Fibroblast of pulmonary artery (primary cell): ENCODE measurements at regions not wholly inside any gene's neighbourhood (a gene's known extent, or its start where the extent isn't known, plus 50 kb on each side); places are given as distances from the start of the nearest gene placed in this dataset.

ENCODE experiments used
- DNase-seq: peaks from one replicate; pipeline ENCODE4 v3.0.0-alpha.2; 2010; ENCODE audit warnings: low read depth
- H3K4me3 ChIP-seq: replicated peaks from 2 replicates; pipeline ENCODE4 v1.5.1; 2011; ENCODE audit warnings: low read depth, mild to moderate bottlenecking, control low read depth, low read length, moderate library complexity
- TF ChIP-seq, protein P1 (sequence below): IDR thresholded peaks from 2 replicates; pipeline ENCODE4 v1.5.1; 2011; ENCODE audit warnings: mild to moderate bottlenecking, control low read depth, low read length, inconsistent platforms; ENCODE audit errors: missing control alignments

DNA sequence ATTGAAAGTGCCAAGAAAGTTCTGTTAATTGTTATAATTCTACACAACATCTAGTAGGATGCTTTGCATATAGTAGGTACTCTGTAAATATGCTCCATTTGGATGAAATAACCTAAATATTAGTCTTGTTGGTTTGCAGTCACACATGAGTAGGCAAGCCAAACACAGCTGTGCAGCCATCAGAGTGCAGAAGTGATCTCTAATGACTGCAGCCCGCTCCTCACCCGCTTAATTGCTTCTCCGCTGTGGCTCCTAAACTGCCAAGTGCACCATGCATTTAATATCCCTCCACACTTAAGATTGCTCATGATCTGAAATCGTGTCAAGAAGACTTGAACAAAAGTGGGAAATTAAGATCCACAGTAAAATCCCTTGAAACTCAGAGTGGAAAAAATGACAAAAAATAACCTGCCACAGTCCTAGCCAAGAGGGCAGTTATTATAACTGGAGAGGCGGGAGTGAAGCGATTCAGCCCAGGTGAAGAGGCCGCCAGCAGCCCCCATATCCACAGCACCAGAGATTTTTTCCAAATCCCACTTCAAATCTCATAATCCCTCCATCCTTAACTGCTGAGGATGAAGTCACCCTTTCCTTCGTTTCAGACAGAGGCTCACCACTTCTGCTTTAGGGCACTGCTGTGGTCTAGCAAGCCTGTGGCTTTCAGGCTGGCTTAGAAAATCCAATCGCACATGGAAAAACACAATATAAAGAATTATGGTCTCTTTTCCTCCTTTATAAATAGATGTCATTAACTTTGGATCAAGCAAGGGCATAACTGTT is 69.5 kb downstream of the TMEM30B start:
- H3K4me3 ChIP-seq, result no peak overlapping the region
- TF ChIP-seq, protein P1, sequence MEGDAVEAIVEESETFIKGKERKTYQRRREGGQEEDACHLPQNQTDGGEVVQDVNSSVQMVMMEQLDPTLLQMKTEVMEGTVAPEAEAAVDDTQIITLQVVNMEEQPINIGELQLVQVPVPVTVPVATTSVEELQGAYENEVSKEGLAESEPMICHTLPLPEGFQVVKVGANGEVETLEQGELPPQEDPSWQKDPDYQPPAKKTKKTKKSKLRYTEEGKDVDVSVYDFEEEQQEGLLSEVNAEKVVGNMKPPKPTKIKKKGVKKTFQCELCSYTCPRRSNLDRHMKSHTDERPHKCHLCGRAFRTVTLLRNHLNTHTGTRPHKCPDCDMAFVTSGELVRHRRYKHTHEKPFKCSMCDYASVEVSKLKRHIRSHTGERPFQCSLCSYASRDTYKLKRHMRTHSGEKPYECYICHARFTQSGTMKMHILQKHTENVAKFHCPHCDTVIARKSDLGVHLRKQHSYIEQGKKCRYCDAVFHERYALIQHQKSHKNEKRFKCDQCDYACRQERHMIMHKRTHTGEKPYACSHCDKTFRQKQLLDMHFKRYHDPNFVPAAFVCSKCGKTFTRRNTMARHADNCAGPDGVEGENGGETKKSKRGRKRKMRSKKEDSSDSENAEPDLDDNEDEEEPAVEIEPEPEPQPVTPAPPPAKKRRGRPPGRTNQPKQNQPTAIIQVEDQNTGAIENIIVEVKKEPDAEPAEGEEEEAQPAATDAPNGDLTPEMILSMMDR, result no peak
- no peak for DNase-seq

DNA sequence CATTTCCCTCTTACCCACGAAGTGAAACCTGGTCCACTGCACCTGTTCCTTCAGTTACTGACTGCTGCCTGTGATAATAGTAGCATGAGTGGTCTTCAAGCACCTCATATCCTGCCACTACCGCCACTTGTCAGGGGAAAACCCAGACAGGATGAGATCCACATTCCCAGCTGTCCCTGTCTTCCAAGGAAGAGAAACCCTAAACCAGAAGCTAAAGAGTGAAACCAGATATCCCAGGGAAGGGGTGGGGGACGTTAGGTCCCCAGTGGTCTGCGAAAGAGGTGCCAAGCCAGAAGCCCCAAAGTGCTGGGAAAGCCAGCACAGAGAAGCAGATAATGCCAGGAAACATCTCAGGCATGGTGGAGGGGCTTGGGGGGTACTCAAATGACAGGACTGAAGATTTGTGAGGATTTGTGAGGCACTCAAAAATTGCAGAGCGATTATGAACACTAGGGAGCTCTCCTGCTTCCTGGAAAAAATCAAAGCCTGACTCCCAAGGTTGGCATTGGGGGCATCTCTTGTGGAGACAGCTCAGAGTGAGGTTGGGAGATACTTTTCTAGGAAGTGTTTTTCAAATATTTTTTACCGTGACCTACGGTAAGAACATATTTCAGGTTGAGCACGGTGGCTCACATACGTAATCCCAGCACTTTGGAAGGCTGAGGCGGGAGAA is 77.9 kb downstream of the TMEM30B start:
- H3K4me3 ChIP-seq, result no peak overlapping the region
- DNase-seq, result no peak
- TF ChIP-seq, protein P1, result no peak

DNA sequence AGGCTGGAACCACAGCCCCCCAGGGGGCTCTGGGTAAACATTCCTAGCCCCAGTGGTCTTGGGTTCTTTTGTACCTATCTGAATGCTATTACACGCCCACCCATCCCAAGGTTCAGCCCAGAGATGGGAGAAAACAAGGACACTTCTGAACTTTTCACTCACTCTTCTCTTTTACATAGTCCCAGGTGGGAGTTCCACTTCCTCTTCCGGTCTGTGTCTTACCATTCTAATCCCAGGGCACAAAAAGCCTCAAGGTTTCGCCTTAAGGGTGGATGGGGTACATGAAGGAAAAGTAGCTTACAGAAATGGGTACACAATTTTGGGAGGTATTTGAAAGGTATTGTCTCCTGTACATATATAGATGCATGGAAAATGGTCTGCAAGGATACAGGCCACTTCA is 79.0 kb downstream of the TMEM30B start:
- TF ChIP-seq, protein P1, result no peak
- no peak for DNase-seq
- no peak overlapping the region for H3K4me3 ChIP-seq

DNA sequence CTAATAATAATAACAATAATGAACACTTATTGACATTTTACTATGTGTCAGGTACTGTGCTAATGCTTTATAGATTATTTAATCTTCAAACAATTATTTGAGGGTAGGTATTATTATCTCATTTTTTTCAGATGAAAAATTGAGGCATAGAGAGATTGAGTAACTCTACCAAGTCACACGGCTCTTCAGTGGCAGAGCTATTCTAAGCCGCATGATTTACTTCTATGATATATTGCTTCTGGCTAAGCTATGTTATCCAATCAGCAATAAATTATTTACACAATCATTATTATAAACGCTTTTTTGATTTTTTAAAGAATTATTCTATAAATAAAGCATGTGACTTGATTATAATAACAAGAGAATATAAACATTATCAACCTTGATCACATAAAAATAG is 80.0 kb downstream of the TMEM30B start:
- TF ChIP-seq, protein P1, result no peak
- no peak overlapping the region for H3K4me3 ChIP-seq
- DNase-seq, result no peak

DNA sequence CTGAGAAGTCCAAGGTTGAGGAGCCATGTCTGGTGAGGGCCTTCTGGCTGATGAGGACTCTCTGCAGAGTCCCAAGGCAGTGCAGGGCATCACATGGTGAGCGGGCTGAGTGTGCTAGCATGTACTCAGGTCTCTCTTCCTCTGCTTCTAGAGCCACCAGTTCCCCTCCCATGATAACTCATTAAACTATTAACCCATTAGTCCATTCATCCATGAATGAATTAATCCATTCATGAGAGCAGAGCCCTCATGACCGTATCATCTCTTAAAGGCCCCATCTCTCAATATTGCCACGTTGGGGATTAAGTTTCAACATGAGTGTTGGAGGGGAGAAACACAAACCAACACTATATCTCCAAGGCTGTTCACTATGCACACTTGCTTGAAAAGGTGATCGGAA is 83.7 kb downstream of the TMEM30B start:
- TF ChIP-seq, protein P1, result no peak
- no peak for DNase-seq
- no peak overlapping the region for H3K4me3 ChIP-seq

DNA sequence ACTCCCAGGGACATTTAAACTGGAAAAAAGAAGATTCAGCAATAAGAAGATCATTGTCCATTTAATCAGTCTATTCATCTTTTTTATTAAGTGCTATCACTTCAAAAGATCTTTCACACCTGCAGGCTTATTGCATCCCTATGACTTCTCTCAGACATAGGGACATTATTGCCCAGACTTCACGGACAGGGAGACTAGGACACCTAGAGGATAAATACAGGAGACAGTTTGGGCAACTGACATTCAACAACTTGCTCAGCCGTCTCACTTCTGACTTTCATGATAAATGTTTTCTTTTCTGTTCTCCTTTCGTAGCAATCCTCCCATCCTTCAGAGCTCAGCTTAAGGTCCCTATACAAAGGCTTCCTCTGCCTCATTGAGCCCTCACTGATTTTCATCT is 84.3 kb downstream of the TMEM30B start:
- TF ChIP-seq, protein P1, result peak; percentile 42
- no peak overlapping the region for H3K4me3 ChIP-seq
- peak; percentile 40 for DNase-seq
